ENCODE measurements at regions not wholly inside any gene's neighbourhood (a gene's known extent, or its start where the extent isn't known, plus 50 kb on each side); places are given as distances from the start of the nearest gene placed in this dataset.

DNA sequence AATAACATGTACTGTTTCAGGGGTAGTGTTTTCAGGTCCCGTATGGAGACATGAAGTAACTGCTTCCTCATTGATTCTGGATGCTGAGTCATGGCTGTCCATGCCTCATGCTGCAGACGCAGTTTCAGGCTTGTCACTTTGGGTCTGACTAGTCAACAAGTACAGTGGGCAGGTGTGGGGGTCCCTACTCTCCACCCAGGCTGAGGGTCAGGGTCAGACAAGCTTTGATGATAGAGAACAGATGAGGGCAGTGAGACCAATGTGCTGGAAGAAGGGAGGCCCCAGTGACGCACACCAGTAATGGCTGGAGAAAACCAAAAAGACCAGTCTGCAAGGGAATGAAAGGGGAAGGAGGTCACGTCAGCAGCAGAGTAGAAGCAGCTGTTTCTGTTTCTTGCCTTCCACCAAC is 80.0 kb upstream of the NFIL3 start (continued):
- TF ChIP-seq, protein P1, sequence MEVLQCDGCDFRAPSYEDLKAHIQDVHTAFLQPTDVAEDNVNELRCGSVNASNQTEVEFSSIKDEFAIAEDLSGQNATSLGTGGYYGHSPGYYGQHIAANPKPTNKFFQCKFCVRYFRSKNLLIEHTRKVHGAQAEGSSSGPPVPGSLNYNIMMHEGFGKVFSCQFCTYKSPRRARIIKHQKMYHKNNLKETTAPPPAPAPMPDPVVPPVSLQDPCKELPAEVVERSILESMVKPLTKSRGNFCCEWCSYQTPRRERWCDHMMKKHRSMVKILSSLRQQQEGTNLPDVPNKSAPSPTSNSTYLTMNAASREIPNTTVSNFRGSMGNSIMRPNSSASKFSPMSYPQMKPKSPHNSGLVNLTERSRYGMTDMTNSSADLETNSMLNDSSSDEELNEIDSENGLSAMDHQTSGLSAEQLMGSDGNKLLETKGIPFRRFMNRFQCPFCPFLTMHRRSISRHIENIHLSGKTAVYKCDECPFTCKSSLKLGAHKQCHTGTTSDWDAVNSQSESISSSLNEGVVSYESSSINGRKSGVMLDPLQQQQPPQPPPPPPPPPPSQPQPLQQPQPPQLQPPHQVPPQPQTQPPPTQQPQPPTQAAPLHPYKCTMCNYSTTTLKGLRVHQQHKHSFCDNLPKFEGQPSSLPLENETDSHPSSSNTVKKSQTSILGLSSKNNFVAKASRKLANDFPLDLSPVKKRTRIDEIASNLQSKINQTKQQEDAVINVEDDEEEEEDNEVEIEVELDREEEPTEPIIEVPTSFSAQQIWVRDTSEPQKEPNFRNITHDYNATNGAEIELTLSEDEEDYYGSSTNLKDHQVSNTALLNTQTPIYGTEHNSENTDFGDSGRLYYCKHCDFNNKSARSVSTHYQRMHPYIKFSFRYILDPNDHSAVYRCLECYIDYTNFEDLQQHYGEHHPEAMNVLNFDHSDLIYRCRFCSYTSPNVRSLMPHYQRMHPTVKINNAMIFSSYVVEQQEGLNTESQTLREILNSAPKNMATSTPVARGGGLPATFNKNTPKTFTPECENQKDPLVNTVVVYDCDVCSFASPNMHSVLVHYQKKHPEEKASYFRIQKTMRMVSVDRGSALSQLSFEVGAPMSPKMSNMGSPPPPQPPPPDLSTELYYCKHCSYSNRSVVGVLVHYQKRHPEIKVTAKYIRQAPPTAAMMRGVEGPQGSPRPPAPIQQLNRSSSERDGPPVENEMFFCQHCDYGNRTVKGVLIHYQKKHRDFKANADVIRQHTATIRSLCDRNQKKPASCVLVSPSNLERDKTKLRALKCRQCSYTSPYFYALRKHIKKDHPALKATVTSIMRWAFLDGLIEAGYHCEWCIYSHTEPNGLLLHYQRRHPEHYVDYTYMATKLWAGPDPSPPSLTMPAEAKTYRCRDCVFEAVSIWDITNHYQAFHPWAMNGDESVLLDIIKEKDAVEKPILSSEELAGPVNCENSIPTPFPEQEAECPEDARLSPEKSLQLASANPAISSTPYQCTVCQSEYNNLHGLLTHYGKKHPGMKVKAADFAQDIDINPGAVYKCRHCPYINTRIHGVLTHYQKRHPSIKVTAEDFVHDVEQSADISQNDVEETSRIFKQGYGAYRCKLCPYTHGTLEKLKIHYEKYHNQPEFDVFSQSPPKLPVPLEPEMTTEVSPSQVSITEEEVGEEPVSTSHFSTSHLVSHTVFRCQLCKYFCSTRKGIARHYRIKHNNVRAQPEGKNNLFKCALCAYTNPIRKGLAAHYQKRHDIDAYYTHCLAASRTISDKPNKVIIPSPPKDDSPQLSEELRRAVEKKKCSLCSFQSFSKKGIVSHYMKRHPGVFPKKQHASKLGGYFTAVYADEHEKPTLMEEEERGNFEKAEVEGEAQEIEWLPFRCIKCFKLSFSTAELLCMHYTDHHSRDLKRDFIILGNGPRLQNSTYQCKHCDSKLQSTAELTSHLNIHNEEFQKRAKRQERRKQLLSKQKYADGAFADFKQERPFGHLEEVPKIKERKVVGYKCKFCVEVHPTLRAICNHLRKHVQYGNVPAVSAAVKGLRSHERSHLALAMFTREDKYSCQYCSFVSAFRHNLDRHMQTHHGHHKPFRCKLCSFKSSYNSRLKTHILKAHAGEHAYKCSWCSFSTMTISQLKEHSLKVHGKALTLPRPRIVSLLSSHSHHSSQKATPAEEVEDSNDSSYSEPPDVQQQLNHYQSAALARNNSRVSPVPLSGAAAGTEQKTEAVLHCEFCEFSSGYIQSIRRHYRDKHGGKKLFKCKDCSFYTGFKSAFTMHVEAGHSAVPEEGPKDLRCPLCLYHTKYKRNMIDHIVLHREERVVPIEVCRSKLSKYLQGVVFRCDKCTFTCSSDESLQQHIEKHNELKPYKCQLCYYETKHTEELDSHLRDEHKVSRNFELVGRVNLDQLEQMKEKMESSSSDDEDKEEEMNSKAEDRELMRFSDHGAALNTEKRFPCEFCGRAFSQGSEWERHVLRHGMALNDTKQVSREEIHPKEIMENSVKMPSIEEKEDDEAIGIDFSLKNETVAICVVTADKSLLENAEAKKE (CRISPR knock-in tag; IDR thresholded peaks at IDR 0.05), result no peak

DNA sequence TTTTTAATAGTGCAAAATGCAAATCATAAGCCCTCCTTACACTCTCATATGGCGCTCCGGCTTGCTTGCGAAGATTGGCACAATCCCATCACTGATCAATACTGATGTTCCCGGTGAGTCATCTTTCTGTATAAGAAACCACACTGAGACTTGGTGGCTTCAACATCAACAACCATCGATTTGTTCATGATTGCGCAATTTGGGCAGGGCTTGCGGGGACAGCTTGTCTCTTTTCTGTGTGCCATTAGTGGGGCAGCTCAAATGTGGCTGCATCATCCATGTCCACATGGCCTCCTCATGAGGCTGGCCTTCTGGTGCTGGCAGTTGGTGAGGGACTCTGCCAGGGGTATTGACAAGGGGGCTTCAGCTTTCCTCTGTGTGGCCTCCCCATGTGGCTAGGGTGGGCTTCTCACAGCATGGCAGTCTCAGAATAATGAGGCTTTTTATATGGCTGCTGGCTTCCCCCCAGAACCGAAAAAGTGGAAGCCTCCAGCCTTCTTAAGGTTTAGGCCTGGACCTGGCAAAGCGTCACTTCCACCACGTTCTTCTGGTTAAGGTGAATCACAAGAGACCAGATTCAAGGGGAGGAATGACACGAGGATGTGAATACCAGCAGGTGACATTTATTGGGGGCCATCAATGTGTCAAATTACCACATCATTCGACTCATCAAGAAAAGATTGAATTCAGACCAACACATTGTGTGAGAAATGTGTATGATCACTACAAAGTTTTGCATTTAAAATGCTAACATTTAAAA is 79.5 kb upstream of the NFIL3 start:
- H3K4me1 Mint-ChIP-seq, result peaks cover 4% of the 10 kb centered on the region; the same call in 2 of the 3 replicates
- H3K27ac Mint-ChIP-seq, result no peak overlapping the region
- peaks cover 2% of the 10 kb centered on the region for H3K27me3 Mint-ChIP-seq (ENCODE audit: insufficient read depth, low read depth, poor library complexity)
- no peaks in the 10 kb centered on the region for H3K36me3 ChIP-seq (ENCODE audit: insufficient read depth)
- no peaks in the 10 kb centered on the region for H3K79me2 ChIP-seq (replicated peaks; ENCODE audit: insufficient read depth)
- H3F3A ChIP-seq (replicated peaks; ENCODE audit: low read depth), result no peaks in the 10 kb centered on the region
- H3K4me3 Mint-ChIP-seq, result no peak overlapping the region
- no peaks in the 10 kb centered on the region for H3K9me3 Mint-ChIP-seq
- H3K36me3 Mint-ChIP-seq (ENCODE audit: low read depth), result no peaks in the 10 kb centered on the region
- H3K27me3 ChIP-seq (ENCODE audit: insufficient read depth), result no peaks in the 10 kb centered on the region
- DNase-seq (ENCODE audit: low spot score), result no peak
- H3K27ac ChIP-seq (ENCODE audit: low read depth), result no peak overlapping the region
- H3K4me2 ChIP-seq, result no peak overlapping the region
- no peak for ATAC-seq
- no peak overlapping the region for H3K4me3 ChIP-seq
- H2AFZ ChIP-seq, result no peak overlapping the region
- H4K20me1 ChIP-seq (replicated peaks; ENCODE audit: insufficient read depth), result no peaks in the 10 kb centered on the region
- peaks cover 5% of the 10 kb centered on the region; the same call in 1 of the 2 replicates for H3K9me2 ChIP-seq (ENCODE audit: insufficient read depth)
- no peaks in the 10 kb centered on the region for H3K4me1 ChIP-seq (ENCODE audit: insufficient read depth)
- TF ChIP-seq NANOG (IDR thresholded peaks at IDR 0.05; ENCODE audit: borderline replicate concordance) (no peak), JUNB (IDR thresholded peaks at IDR 0.05; ENCODE audit: unreplicated experiment) (no peak), ZNF114 (CRISPR knock-in tag; IDR thresholded peaks at IDR 0.05) (no peak), CREB1 (CRISPR knock-in tag; IDR thresholded peaks at IDR 0.05; ENCODE audit: low read depth) (no peak)
- TF ChIP-seq, protein P1 (CRISPR knock-in tag; IDR thresholded peaks at IDR 0.05), result no peak
- TF ChIP-seq, protein P2, sequence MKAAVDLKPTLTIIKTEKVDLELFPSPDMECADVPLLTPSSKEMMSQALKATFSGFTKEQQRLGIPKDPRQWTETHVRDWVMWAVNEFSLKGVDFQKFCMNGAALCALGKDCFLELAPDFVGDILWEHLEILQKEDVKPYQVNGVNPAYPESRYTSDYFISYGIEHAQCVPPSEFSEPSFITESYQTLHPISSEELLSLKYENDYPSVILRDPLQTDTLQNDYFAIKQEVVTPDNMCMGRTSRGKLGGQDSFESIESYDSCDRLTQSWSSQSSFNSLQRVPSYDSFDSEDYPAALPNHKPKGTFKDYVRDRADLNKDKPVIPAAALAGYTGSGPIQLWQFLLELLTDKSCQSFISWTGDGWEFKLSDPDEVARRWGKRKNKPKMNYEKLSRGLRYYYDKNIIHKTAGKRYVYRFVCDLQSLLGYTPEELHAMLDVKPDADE (IDR thresholded peaks at IDR 0.05), result no peak
